HK-2 (cell line): ENCODE measurements at regions not wholly inside any gene's neighbourhood (a gene's known extent, or its start where the extent isn't known, plus 50 kb on each side); places are given as distances from the start of the nearest gene placed in this dataset.
"Not testable (repeated sequence)": the region's sequence is repeated elsewhere in the genome, so short reads cannot be mapped to it uniquely, and the experiment has no call there.

Experiments used
- DNase-seq: peaks from one replicate; pipeline ENCODE4 v3.0.0-alpha.2; 2018; ENCODE audit not compliant: unreplicated experiment

DNA sequence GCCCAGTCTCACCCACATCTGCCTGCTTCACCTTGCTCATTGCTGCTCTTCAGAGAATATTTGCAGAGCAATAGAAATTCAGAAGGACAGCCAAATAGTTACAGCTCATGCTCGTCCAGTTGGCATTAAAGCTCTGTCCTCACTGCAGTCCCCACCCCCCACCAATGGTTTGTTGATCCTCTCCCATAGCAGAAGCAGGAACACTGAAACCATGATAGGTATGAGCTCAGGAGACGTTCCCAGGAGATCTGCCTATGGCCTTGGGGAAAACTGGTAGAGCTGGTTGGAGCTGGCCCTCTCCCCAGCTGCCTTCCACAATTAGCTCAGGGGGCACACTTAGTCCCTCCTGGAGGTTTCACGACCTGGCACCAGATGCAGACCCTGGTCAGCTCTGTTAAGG is 68.6 kb upstream of the KMT2C start:
- DNase-seq, result no peak

DNA sequence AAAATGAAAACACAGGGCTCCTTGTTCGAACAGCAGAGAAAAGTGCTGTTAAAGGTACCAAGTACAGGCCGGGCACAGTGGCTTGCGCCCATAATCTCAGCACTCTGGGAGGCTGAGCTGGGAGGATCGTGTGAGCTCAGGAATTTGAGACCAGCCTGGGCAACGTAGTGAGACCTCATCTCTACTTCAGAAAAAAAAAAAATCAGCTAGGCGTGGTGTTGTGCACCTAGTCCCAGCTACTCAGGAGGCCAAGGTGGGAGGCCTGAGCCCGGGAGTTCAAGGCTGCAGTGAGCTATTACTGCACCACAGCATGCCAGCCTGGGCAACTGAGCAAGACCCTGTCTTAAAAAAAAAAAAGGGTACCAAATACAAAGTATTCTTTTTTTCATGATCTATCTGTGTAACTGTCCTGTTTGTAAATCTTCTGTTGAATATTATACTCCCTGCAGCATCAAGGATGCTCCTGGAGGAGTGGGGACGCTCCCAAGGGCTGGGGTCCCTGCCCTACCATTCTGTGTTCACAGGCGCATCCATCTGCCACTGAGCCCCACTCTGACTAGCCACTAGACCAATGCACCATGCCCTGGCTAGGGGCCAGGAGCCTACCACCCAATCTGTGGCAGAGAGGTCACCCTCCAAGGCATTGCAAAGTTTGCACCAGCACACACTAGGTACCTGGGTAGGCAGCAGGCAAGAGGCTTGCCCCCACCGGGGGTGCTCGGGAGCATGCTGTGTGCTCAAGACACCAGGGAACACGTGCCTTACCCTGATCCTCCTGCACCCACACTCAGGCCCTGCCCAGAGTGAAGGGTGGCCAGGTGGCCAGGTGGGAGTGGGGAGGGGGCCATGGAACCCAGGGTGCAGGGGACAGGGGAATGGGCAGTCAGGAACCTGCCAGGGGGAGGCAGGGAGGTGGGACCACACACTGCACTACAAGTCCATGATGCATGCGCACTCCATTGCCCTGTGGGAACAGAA is 67.3 kb upstream of the KMT2C start:
- no peak for DNase-seq

DNA sequence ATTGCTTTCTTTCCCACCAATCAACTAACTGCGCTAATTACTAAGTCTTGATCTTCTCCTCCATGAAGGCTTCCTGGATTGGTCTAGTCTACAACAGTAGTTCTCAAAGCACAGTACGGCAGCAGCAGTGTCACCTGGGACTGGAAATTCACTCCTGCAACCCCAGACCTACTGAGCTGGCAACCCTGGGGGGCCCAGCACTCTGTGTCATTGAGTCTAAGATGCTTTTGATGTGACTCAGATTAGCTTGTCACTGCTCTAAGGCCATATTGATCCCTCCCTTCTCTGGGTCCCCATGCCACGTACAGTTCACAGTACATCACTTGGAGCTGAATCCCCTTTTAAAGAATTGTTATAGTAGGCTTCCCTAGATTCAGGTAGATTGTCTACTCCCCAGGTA is 65.7 kb upstream of the KMT2C start:
- no peak for DNase-seq

DNA sequence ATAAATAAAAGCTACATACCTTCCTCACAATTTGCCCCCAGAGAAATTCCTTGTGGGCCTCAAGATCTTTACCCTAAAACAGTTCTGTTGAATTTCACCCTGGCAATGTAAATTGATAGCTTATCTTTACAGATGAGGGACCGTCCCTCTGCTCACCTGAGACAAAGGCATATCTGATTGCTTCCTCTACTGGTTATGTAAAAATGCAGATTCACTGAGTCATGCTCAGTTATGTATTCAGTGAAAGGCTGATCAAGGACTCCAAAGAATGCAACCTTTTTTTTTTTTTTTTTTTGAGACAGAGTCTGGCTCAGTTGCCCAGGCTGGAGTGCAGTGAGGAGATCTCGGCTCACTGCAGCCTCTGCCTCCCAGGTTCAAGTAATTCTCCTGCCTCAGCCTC is 64.2 kb upstream of the KMT2C start:
- DNase-seq, result not testable (repeated sequence)

DNA sequence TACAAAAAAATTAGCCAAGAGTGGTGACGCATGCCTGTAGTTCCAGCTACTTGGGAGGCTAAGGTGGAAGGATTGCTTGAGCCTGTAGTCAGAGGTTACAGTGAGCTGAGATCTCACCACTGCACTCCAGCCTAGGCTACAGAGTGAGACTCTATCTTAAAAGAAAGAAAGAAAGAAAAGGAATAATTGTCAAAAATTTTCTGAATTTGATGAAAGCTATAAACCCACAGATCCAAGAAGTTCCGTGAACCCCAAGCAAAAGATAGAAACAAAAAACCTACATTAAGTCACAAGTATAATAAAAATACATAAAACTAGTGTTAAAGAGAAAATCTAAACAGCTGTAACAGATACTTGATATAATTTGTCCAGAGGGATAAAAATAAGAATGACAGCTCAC is 60.1 kb upstream of the KMT2C start:
- DNase-seq, result no peak

DNA sequence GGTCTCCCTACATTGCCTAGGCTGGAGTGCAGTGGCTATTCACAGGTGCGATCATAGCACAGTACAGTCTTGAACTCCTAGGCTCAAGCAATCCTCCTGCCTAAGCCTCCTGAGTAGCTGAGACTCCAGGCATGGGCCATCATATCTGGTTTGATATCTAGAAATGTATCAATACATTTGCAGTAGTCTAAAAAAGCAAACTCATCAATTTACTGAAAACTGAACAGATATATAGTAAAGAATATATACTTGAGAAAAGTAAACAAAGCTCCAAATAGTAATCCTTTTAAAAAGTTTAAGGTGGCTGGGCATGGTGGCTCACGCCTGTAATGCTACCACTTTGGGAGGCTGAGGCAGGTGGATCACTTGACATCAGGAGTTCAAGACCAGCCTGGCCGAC is 57.1 kb upstream of the KMT2C start:
- DNase-seq, result no peak

DNA sequence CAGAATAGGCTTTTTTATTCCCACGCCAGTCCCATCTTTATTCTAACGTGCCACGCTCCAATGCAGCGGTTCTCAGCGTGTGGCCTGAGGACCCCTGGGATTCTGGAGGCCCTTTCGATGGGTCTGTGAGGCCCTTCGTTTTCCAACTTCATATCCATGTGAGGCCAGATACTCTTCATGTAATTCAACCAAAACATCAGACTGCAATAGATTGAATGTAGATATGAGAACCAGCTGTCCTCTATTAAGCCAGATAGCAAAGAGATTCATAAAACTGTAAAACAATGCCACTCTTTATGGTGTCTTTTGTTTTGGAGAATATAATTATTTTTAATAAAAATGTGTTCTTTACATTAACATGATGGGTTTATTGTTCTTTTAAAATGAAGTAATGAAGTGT is 53.2 kb upstream of the KMT2C start:
- no peak for DNase-seq

DNA sequence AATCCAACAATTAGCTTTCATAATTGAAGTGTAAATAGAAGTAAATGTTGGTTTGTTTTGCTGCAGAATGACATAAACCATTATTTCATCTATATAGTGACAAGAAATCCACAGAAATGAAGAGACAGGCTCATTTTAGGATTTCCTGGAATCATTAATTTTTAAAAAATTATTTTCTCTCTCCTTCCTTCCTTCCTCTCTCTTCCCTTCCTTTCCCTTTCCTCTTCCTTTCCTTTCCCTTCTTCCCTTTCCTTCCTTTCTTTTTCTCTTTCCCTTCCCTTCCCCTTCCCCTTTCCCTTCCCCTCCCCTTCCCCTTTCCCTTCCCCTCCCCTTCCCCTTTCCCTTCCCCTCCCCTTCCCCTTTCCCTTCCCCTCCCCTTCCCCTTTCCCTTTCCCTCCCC is 51.2 kb upstream of the KMT2C start:
- no peak for DNase-seq

DNA sequence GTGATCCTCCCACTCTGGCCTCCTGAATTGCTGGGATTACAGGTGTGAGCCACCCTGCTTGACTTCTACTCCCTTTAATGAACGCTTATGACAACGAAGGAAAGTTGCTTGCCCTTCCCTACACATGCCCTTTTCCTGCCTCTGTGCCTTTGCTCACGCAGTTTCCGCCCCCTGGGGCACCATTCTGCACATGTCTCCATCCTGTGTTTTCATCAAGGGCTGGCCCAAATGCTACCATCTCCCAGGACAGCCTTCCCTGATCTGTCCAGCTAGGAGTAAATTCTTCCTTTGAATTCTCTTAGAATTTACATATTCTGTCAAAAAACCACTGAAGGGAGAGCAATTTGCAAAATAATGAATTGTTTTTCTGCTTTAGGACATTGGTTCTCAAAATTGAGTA is 50.0 kb upstream of the KMT2C start:
- DNase-seq, result no peak
